GM19043 (cell line): ENCODE measurements at regions not wholly inside any gene's neighbourhood (a gene's known extent, or its start where the extent isn't known, plus 50 kb on each side); places are given as distances from the start of the nearest gene placed in this dataset.
"Not testable (repeated sequence)": the region's sequence is repeated elsewhere in the genome, so short reads cannot be mapped to it uniquely, and the experiment has no call there.

Experiments
- ATAC-seq: cut with Tn5 transposase; IDR thresholded peaks from one replicate; pipeline ENCODE4 v1.9.1; 2021; ENCODE audit warnings: low read depth; ENCODE audit not compliant: unreplicated experiment

GRCh38 chr4:95898226-95898625, 58.3 kb downstream of the PDHA2 start:
- ATAC-seq = no peak

GRCh38 chr4:95909211-95909610, 69.3 kb downstream of the PDHA2 start:
- ATAC-seq = no peak

DNA sequence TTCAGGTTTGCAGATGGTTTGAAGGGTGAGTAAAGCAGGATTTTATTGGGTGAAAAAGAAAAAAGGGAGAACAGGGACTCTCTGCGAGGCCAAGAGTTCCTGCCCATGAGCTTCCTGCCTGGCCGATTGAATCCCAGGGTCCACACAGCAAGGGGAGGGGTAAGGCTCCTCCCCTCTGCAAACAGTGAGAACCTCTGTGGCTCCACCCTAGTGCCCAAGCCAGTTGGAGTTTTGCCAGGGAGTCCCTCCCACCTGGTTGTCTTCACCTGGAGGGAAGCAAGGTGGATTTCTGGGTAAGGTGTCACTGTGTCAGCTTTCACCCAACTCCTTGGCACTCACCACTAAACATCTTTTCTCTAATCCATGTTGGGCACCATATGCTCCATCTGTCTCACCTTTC, 70.9 kb downstream of the PDHA2 start:
- ATAC-seq = no peak

DNA sequence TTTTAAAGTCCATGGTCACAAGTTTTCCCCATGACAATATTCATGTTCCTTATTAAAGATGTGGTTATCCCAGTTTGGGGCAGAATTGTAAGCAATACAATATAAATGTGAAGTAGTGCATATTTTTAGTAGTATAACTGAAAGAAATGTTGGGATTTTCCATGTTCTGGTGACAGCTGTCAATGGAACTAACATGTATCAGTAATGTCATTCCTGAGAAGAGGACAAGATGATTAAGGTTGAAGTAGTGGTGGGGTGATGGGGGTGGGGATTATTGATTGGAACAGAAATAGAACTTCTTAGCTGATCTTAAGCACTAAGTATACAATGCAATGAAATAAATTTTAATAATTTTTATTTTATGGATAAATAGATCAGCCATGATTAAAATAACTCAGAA, 81.6 kb downstream of the PDHA2 start:
- ATAC-seq = no peak

GRCh38 chr4:95929448-95930064, 89.7 kb downstream of the PDHA2 start:
- no peak for ATAC-seq

DNA sequence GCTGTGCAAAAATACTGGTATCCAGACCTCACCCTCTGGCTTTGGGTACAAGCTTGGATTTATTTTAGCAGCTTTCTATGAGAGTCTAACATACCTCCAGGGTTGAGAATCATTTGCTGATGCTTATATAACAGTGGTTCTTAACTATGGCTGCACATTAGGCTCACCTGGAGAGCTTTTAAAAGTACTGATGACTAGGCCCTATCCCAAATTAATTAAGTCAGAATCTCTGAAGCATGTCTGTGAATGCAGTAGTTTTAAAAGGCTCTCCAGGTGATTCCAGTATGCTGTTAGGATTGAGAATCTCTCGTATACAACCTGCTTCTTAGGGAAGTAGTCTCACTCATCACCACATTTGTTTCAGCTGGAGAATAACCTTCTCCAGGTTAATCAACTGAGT, 99.2 kb downstream of the PDHA2 start:
- no peak for ATAC-seq

DNA sequence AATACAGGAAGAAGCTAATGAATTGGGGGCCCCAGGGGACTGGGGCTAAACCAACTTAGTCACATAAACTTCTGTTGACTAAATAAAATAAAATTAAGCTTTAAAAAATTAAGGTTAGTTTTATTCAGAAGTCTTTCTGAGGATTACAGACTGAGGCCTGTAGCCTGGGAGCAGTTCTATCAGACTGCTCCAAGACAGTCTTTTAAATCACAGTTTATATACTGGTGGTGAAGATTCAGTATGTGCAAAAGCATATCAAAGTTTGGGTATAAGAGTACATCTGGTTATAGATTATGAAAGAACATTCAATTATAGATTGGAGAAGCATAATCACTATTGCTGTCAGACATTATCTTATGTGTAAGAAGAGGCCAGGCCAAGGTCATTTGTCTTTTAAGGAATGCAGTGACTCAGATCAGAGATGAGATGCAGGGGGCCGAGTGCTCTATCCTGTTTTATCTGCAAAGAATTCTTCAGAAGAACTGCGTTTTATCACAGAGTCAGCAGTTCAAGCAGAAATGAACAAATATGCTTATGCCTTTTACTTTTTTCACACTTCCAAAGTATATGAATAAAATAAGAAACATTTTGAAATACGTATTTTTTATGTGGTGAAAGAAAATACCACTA, 109.4 kb downstream of the PDHA2 start:
- ATAC-seq = no peak

DNA sequence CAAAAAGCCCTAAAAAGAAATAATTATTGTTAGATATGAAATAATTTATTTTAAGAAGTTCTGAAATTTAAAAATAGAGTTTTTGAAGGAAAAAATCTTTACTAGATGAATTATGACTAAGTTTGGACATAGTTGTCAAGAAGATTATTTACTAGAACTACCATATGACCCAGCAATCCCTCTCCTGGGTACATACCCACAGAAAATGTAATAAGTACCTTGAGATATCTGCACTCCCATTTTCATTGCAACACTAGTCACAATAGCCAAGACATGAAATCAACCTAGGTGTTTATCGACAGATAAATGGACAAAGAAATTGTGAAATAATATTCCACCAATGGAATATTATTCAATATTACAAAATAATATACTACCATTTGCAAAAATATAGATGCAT, 109.9 kb downstream of the PDHA2 start:
- no peak for ATAC-seq

GRCh38 chr4:95952538-95952937, 112.6 kb downstream of the PDHA2 start:
- ATAC-seq = not testable (repeated sequence)

DNA sequence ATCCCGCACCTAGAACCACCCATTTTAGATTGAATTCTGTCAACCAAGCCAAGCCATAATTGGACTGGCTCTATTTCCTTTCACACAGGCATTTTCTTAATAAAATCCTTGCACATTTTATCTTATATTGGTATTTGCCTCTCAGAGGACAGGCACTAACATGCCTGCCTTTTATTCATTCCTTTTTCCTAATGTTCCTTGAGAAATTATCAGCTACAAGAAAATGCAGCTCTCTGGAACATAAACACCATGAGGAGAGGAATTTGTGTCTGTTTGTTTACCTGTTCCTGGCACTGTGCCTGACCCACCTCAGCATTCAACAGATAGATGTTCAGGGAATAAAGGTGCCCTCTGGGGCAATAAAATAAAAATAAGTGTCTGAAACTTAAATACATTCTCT, 116.2 kb downstream of the PDHA2 start:
- no peak for ATAC-seq

- no peak for ATAC-seq
Measured at GRCh38 chr4:95957054-95957453, 117.2 kb downstream of the PDHA2 start.

DNA sequence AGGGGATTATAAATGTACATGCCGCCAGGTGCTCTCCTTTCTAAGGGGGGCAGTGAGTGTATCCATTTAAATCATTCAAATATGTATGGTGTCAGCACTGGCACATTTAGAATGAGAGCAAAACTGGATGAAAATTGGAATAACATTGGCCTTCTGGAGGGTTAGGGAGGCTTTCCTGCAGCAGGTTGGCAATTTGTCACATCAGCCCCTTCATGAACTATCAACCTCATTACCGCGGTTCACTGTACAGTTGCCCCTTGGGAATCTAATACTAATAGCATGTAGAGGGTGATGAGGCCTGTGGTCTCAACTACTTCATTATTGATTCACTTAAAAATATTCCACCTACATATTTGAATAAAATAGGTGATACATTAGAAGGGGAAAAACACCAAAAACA, 117.9 kb downstream of the PDHA2 start:
- no peak for ATAC-seq

GRCh38 chr4:95959182-95959581, 119.3 kb downstream of the PDHA2 start:
- ATAC-seq = no peak

DNA sequence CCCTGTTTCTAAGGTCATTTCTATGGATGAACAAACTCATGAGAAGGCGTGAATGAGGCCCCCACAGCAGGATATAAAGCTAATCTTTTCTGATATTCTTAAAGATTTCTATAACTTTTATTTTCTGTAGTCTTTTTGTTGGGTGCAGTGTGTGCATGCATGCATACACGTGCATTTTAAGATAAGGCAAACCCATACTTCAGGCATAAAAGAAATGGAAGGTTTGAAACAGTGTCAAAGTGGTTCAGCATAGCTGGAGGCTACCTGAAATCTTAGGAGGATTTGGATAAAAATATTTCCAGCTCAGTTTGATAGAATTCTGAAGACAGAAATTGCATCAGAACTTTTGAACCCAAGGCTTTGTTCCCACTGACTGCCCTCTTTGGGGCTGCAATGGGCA, 119.7 kb downstream of the PDHA2 start:
- no peak for ATAC-seq

- no peak for ATAC-seq
Measured at GRCh38 chr4:95963456-95963855, 123.6 kb downstream of the PDHA2 start.

DNA sequence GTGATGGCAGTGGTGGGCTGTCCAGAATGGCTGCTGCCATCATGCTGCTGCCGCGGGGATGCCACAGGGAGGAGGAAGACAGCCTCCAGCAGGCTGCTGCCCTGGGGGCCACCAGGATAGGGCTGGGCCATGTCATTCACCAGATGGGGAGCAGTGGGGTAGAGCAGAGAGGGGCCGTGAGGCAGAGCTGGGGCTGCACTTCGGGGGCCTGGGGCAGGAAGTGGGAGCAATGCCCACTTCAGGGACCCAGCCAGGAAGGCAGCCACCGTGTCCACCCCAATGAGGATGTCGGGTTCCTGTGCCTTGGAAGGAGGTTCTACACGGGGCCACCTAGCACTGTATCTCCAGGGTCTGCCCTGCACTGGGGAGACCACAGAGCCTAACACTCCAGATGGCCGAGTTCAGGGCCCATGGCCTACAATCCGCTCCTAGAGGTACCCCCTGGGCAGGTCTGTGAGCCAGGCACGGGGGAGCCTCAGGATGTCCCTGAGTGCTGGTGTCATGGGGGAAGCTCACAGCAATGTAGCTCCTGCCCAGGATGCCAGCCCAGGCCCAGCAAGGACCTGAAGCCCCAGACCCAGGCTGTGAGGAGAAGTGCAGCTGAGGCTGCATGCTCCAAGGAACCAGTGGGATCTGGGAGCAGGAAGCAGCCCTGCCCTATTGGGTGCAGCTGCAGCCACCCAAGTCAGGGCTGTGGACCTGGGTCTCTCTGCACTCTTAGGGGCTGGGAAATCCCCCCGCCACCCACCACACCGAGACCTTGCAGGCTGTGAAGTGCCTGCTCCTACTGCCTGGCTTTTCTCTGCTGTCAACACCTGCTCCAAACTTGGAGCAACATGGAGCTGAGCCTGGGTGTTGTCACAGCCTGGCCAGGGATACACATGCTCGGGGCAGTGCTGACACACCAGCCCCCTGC, 140.3 kb downstream of the PDHA2 start:
- ATAC-seq = no peak

DNA sequence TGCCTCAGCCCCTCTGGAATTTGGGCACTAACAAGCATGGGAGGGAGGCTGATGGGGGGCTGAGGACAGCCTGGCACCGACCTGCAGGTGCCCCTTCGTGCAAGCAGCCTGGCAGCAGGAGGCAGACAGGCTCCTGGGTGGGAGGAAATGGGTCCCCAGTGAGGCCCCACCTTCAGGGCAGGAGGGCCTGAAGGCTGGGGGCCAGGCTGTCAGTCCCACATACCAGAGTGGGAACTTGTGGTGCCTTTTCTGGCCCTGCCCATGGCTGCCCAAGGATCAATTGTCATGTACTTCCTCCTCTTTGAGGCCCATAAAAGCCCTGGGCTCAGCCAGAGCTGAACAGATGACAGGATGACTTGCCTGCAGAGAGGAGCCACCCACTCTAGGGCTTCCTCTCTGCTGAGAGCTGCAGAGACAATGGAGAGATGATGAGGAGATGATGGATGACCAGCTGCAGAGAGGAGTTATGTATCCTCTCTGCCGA, 141.0 kb downstream of the PDHA2 start:
- ATAC-seq = no peak

DNA sequence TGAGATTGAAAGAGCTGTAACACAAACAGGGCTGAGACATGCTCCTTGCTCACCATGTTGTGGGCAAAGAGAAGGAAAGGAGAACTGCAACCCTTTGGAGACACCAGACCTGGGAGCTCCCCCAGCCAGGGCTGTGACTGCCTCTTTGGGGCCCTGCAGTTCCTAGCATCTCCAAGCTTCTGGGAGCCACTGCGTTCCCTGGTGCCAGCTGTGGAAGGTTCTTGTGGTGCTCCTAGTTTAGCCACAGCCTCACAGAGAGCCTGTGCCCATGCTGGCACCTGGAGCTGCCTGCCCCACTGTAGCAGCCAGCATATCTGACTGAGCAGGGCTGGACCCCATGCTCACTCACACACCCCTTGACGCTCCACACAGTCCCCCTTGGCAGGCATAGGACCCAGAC, 141.7 kb downstream of the PDHA2 start:
- no peak for ATAC-seq

DNA sequence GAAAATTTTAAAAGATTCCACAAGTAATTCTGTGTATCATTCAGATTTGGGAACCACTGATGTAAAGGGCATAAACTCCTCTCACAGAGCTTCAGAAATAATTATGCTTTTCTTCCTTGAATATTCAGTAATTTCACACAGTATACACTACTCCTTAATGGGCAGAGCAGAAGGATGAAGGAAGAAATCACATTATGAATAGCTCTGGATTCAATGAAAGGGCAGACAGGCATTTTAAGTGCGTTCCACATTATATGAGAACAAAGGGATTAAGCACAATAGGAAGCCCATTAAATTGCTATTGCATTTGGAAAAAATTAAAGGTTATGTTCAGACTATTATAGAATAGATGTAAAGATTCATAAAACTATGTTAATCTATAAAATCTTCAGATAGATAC, 142.6 kb downstream of the PDHA2 start:
- ATAC-seq = no peak

DNA sequence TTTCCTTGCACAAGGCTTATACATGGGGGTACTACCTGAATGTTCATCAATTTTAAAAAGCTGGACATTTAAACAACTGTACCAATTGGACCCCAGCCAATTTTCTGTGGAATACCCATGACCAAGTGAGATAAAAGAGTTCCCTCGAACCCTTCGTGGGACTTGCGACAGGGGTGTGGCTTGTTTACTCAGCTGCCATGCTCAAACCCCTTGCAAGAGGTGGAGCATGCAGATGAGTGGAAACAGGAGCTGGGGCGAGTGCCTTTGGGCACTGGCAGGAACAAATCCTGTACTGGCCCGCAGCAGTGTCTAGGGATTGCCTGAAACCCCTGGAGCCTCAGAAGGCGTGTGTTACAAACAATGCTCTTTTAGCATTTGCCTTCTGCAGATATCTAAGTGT, 144.2 kb downstream of the PDHA2 start:
- ATAC-seq = no peak

- ATAC-seq = no peak
Measured at GRCh38 chr4:95985051-95985450, 145.2 kb downstream of the PDHA2 start.
